NB4 (cell line): ENCODE measurements at regions not wholly inside any gene's neighbourhood (a gene's known extent, or its start where the extent isn't known, plus 50 kb on each side); places are given as distances from the start of the nearest gene placed in this dataset.

Experiments
- CTCF ChIP-seq: IDR thresholded peaks from one replicate; pipeline ENCODE4 v1.5.1; 2012; ENCODE audit warnings: low read depth, low read length
- MYC ChIP-seq: IDR thresholded peaks from 2 replicates; pipeline ENCODE4 v1.6.1; 2011; ENCODE audit warnings: low read depth, low read length

- no peak for TF ChIP-seq CTCF
- TF ChIP-seq MYC, result no peak
These were observed 190.2 kb downstream of the ADAMTS15 start for GRCh38 chr11:130638624-130639023.
